Dedifferentiated amniotic fluid mesenchymal stem cell (primary cell): ENCODE measurements at regions not wholly inside any gene's neighbourhood (a gene's known extent, or its start where the extent isn't known, plus 50 kb on each side); places are given as distances from the start of the nearest gene placed in this dataset.
"Not testable (repeated sequence)": the region's sequence is repeated elsewhere in the genome, so short reads cannot be mapped to it uniquely, and the experiment has no call there.

Source experiments
- DNase-seq: peaks from one replicate; pipeline ENCODE4 v3.0.0-alpha.2; 2016; ENCODE audit errors: extremely low spot score

GRCh38 chr6:74492587-74492986 is 713.3 kb downstream of the COL12A1 start:
- DNase-seq = no peak

GRCh38 chr6:74491844-74492374 is 713.9 kb downstream of the COL12A1 start:
- no peak for DNase-seq

GRCh38 chr6:74488726-74489125 is 717.1 kb downstream of the COL12A1 start:
- not testable (repeated sequence) for DNase-seq

DNA sequence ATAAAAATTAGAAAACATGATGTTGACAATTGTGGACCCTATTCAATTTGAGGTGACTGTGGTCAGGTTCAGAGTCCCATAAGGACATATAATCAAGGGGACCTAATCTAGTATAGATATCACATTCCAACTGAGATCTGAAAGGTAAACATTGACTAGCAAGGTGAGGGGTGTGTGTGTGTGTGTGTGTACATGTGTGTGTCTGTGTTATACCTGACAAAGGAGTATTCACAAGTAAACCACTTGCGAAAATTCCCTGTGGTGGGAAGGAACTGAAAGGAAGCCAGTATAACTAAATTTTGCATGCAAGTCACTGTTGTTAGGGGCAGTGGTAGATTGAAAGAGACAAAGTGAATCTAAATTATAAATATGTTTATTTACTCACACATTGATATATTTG is 723.7 kb downstream of the COL12A1 start:
- DNase-seq = no peak

DNA sequence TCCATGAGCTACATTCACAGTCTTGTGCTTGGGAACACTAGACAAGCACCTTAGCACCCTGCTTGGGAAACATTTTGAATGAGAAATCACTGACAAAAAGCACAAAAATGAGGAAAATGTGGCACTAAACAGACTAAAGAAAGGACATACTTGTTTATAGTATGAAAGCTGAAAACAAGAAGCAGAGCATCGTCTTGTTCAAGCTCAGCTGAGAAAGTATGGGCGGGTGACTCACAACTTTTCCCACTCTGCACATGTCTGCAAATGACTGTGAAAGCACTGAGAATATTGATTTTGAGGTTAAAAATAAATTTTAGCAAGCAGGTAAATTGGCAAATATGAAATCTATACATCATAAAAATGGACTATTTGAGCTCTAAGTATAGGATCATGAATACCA is 725.3 kb downstream of the COL12A1 start:
- DNase-seq = no peak

GRCh38 chr6:74479960-74480359 is 725.9 kb downstream of the COL12A1 start:
- DNase-seq = no peak

DNA sequence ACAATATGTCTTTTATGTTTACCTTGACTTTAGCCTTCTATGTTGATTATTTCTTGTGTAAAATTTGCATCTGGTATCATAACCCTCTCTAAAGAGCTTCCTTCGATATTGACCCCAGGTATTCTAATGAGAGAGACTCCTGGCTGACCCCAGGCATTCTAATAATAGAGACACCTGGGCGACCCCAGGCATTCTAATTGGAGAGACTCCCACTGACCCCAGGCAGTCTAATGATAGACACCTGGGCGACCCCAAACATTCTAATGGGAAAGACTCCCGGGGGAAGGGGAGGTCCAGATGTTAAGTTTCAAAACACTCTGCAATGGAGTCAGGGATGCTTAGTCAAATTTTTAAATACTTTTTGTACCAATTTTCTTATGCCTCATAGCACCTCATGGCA is 726.4 kb downstream of the COL12A1 start:
- no peak for DNase-seq

DNA sequence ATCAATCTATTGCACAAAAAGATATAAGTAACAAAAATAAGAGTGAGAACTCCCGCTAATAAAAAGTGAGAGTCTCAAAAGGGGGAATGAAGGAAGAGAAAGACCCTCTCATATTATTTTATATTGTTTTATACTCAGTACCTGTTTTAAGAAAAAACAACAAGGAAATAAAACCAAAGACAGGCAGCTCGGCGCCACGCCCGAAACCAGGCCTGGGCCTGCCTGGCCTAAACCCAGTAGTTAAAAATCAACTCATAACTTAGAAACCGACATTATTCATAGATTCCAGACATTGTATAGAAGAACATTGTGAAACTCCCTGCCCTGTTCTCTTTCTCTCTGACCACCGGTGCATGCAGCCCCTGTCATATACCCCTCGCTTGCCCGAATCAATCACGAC is 731.8 kb downstream of the COL12A1 start:
- DNase-seq = not testable (repeated sequence)

DNA sequence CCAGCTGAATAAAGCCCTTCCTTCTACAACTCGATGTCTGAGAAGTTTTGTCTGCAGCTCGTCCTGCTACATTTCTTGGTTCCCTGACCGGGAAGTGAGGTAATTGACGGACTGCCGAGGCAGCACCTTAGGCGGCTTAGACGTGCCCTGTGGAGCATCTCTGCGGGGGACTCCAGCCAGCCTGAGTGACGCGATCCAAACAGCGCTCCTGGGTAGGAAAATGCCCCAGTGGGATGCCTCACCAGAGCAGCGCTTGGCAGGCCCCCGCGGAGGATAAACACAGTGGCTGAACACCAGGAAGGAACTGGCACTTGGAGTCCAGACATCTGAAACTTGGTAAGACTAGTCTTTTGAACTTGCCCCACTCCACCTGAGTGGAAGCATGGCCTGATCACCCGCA is 737.3 kb downstream of the COL12A1 start:
- DNase-seq = not testable (repeated sequence)

DNA sequence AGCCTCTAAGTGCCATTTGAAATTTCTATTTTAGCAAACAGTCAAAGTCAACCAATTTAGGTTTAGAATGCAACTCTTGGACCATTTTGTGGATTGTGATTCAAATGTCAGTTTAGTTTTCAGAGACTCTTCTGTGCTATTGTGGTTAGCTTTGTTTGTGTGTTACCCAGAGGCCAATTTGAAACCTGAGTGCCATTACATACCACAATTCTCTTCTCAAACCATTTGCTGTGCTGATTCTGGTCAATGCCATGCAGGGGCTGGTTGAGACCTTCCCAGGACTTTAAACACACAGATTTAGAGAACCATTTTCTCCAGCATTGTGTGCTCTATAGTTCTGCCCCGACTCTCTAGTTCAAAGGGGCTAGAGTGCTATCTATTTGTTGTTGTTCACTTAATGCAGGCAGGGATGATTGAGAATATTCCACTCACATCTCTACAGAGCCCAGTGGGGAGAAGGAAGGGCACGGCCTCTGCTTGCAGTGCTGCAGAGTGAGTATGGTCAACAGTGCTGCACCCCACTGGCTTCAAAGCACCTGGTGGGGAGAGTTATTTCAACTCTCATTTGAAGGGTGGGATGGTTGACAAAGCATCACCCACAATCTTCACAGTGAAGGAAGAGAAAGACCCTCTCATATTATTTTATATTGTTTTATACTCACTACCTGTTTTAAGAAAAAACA is 738.2 kb downstream of the COL12A1 start:
- no peak for DNase-seq

DNA sequence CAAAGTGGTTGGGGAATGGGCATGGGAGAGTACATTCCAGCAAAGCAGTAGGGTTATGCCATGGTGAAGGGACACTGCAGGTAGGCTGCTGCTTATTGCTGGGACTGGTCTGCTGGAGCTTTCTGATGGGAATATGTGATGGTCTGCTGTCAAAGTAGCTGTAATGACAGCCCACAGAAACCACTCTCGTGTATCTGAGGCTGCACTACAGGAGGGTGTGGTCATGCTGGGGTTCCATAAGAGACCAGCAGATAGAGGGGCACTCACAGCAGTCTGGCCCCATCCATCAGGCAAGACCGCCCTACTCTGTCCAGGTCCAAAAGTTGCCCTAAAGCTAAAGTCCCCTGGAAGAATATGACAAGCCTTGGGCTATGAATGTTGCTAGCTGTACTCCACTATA is 739.3 kb downstream of the COL12A1 start:
- no peak for DNase-seq

DNA sequence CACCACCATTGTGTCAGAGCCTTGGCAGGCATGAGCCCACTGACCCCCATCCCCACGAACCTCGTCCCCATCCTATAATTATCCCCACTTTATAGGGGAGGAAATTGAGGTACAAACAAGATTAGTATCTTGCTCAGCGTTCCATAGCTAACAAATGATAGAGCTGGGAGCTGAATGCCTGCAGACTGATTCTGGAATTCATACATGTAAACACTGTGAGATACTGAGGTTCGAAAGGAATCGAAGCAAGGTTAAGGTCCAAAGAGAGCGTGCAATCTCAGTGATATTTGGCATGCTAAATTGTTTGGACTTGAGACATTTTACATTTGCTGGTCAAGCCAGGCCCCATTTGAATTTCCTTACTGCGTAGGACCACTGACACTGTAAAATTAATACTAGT is 746.6 kb downstream of the COL12A1 start:
- no peak for DNase-seq

- no peak for DNase-seq
Measured at GRCh38 chr6:74458536-74458935, 747.3 kb downstream of the COL12A1 start.

DNA sequence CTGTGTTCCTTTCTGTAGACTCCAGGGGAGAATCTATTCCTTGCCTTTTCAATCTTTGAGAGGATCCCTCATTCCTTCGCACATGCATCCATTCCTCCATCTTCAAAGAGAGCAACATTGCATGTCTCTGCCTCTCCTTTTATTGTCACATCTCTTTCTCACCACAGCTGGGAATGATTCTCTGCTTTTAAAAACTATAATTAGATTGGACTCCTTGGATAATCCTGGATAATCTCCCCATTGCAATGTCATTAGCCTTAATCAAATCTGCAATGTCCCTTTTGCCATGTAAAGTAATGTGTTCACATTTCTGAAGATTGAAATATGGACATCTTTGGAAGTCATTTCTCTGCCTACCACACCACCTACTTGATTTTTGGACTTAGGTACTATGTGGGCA is 750.1 kb downstream of the COL12A1 start:
- no peak for DNase-seq

DNA sequence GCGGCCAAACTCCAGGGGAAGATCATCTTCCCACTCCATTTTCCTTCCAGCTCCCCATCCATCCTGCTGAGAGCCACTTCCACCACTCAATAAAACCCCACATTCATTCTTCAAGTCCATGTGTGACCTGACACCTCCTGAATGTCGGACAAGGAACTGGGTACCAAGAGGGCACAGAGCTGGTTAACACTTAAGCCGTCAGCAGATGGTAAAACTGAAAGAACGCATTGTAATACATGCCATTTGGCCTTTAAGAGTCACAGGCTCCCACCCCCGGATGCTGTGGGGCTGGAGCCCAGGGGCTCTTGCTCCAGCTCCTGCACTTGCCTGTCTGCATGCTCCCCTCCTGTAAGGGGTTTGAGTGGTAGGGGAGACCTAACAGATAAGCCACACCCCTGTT is 753.9 kb downstream of the COL12A1 start:
- DNase-seq = no peak

GRCh38 chr6:74448850-74449249 is 752.8 kb downstream of the CD109 start:
- no peak for DNase-seq

DNA sequence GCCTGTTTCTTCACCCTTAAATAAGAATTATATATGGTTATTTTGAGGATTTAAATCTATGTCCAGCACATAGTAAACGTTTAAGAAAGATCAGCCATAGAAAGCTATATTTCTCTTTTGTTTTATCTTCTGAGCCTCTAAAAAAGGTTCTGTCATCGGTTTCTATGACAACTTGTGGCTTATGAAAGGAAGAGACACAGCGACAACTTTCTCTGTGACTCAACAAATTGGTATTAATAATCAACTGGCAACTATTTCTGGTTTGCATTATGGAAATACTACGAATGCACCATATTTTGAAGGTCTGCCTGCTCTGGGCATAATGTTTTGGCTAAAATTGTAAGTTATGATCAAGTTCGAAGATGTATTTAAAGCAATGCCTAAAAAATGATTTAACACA is 751.0 kb downstream of the CD109 start:
- DNase-seq = no peak

DNA sequence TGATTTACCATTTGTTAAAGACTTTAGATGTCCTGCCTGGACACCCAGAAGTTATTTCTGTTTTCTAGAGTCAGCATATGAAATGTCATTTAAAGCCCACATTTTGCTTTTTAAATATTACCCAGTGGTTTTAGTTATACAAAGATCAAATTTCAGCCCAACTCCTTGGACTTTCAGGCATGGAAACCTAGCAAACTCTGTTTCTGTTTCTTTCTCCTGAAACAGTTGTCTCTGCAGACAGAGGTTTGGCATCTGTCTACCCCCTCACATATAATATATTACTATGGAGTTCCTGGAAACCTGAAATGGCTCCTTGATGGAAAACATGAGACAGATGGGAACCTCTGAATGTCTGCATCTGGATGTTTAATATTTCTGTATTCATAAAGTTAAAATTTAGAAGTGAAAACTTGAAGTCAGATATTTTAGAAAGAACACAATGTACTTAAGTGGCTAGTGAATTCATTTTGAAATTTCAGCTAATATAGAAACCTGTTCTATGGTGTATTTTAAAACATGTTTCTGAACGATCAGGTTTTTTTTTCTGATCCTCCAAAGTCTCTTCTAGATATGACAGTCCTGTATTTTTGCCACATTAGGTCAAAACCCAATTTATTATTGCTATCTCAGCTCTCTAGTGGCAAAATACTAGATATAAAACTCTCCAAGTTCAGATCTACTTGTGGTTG is 743.3 kb downstream of the CD109 start:
- no peak for DNase-seq

GRCh38 chr6:74438395-74438794 is 742.4 kb downstream of the CD109 start:
- DNase-seq = not testable (repeated sequence)

- DNase-seq = no peak
Measured at GRCh38 chr6:74434171-74434570, 738.2 kb downstream of the CD109 start.

DNA sequence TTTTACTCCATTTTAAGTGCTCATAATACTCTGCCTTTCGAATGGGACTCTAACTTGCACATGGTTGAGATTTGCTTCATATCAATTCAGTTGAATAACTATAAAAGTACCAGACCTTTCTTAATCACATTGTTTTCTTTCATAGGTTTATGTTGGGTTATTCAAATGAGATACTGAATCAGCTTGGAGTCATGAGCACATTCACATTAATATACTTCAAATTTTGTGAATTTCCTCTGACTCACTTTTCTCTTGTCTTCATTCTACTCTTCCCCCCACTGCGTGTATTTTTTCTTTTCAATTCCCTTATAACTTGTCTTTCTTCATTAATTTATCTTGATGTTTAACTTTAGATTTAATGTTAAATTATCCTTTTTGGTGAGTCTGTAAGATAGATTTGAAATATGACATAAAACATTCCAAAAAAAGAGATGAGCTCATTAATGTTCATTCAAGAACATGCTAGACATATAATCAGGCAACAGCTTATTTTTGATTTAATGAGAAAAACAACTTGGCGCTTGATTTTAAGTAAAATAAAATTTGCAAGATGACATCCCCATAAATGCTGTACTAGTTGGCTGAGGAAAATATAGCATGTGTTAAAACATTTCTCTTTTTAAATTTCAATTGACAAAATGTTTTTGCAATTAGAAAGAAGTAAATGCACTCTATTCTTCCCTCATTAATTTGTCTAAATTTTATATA is 736.0 kb downstream of the CD109 start:
- no peak for DNase-seq

DNA sequence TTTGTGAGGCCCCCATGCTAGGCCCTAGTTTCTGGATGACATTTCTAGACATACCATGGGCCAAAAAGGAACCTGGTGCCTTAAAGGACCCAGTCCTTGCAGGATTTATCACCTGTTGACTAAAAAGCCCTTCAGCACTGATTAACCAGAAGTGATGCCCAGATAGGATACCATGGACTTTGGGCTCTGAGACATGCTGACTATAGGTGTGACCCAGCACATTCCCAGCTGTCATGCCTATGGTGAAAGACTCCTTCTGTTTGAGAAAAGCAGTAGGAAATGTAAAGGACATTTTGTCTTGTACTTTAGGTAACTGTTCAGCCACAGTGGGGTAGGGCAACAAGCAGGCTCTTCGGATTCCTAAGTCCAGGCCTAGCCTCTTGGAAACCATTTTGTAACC is 724.2 kb downstream of the CD109 start:
- DNase-seq = peak; percentile 5

DNA sequence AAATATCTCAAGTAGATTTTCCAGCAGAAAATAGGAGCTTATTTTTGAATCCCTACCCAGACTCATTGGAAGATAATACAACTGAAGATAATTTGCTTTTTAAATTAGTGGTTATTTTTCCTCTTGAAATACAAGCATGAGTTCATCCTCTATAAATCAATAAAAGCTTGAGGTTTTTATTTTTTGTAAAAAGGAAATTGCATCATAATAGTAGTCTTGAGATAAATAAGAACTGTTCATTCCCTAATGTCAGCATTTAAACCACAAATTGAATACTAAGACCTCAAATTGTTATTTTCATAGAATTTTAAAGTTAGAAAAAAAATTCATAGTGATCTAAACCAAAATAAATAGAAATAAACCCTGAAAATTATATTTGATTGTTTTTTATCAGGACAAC is 719.1 kb downstream of the CD109 start:
- DNase-seq = no peak
